HEK293 (cell line): ENCODE measurements at regions not wholly inside any gene's neighbourhood (a gene's known extent, or its start where the extent isn't known, plus 50 kb on each side); places are given as distances from the start of the nearest gene placed in this dataset.

Experiments
- CTCF ChIA-PET: fragments of 350-600 bp; formaldehyde crosslinking; extraction: SDS; loops from one replicate; lab custom pipeline; 2021; ENCODE audit warnings: antibody characterized with exemption; lab: Yijun Ruan, JAX
- POLR2A ChIA-PET: fragments of 300-600 bp; formaldehyde crosslinking; extraction: SDS; loops from one replicate; lab custom pipeline; 2020; ENCODE audit warnings: antibody characterized with exemption, inconsistent platforms; lab: Yijun Ruan, JAX
- H3K27ac ChIP-seq: fragments of 200-500 bp; sonication (Bioruptor generic); 2 replicates; pipeline ENCODE4 v1.5.1; 2014; ENCODE audit warnings: low read depth, low read length, control low read depth, inconsistent platforms; ENCODE audit errors: extremely low read depth
- H3K36me3 ChIP-seq, 2 experiments: fragments of 200-500 bp in 1 of 2; sonication (Bioruptor generic) in 1 of 2; 1 replicate in 1 of 2; 2 replicates in 1 of 2; pipeline ENCODE4 v1.5.1; 2014 to 2017; ENCODE audit warnings: inconsistent platforms in 2 of 2, low read length in 2 of 2; ENCODE audit not compliant: control insufficient read depth in 2 of 2, insufficient read depth in 1 of 2
- H3K4me1 ChIP-seq: fragments of 200-500 bp; sonication (Bioruptor generic); 2 replicates; pipeline ENCODE4 v1.5.1; 2014; ENCODE audit warnings: mild to moderate bottlenecking, low read length, inconsistent platforms; ENCODE audit not compliant: control insufficient read depth, insufficient read depth
- H3K4me3 ChIP-seq: 2 replicates; pipeline ENCODE4 v1.5.1; 2011; ENCODE audit warnings: low read depth, mild to moderate bottlenecking, control low read depth, low read length, moderate library complexity
- H3K9me3 ChIP-seq: fragments of 200-500 bp; sonication (Bioruptor generic); 2 replicates; pipeline ENCODE4 v1.5.1; 2014; ENCODE audit warnings: low read depth, low read length, inconsistent platforms; ENCODE audit not compliant: control insufficient read depth, insufficient read depth
- EGR2 ChIP-seq: fragments of 450-650 bp; formaldehyde crosslinking; IDR thresholded peaks from 2 replicates; pipeline ENCODE4 v1.5.1; 2016; ENCODE audit warnings: low read depth, missing biosample characterization, missing genetic modification characterization
- GFI1B ChIP-seq: fragments of 450-650 bp; formaldehyde crosslinking; IDR thresholded peaks from 2 replicates; pipeline ENCODE4 v1.5.1; 2016; ENCODE audit warnings: missing biosample characterization, missing genetic modification characterization
- GLI4 ChIP-seq: fragments of 450-650 bp; formaldehyde crosslinking; IDR thresholded peaks from 2 replicates; pipeline ENCODE4 v1.5.1; 2016; ENCODE audit warnings: missing biosample characterization, missing genetic modification characterization
- HOXA7 ChIP-seq: sonication (generic); formaldehyde crosslinking; IDR thresholded peaks from 2 replicates; pipeline ENCODE4 v1.8.1; 2022; ENCODE audit warnings: missing genetic modification reagents, borderline replicate concordance
- KLF10 ChIP-seq: fragments of 450-650 bp; IDR thresholded peaks from 2 replicates; pipeline ENCODE4 v1.5.1; 2018; ENCODE audit warnings: missing biosample characterization, mild to moderate bottlenecking, missing genetic modification characterization
- KLF16 ChIP-seq: fragments of 450-650 bp; formaldehyde crosslinking; IDR thresholded peaks from 2 replicates; pipeline ENCODE4 v1.5.1; 2017; ENCODE audit warnings: missing biosample characterization, missing genetic modification characterization
- PRDM1 ChIP-seq: fragments of 450-650 bp; formaldehyde crosslinking; IDR thresholded peaks from 2 replicates; pipeline ENCODE4; 2016; ENCODE audit warnings: missing biosample characterization, missing genetic modification characterization
- PRDM2 ChIP-seq: fragments of 450-650 bp; formaldehyde crosslinking; IDR thresholded peaks from 2 replicates; pipeline ENCODE4 v1.5.1; 2016; ENCODE audit warnings: missing biosample characterization, missing genetic modification characterization, borderline replicate concordance
- REST ChIP-seq: fragments of 450-650 bp; formaldehyde crosslinking; IDR thresholded peaks from 2 replicates; pipeline ENCODE4 v1.5.1; 2016; ENCODE audit warnings: missing biosample characterization, missing genetic modification characterization
- ZBTB49 ChIP-seq: fragments of 450-650 bp; formaldehyde crosslinking; IDR thresholded peaks from 2 replicates; pipeline ENCODE4 v1.5.1; 2016; ENCODE audit warnings: missing biosample characterization, missing genetic modification characterization, low read depth
- ZNF132 ChIP-seq: fragments of 450-650 bp; formaldehyde crosslinking; IDR thresholded peaks from 2 replicates; pipeline ENCODE4 v1.5.1; 2017; ENCODE audit warnings: missing biosample characterization, missing genetic modification characterization, borderline replicate concordance
- ZNF138 ChIP-seq: fragments of 450-650 bp; formaldehyde crosslinking; IDR thresholded peaks from 2 replicates; pipeline ENCODE4 v1.5.1; 2016; ENCODE audit warnings: missing biosample characterization, missing genetic modification characterization, borderline replicate concordance
- ZNF169 ChIP-seq: fragments of 450-650 bp; formaldehyde crosslinking; IDR thresholded peaks from 2 replicates; pipeline ENCODE4 v1.5.1; 2016; ENCODE audit warnings: missing biosample characterization, missing genetic modification characterization
- ZNF174 ChIP-seq: fragments of 450-650 bp; formaldehyde crosslinking; IDR thresholded peaks from 2 replicates; pipeline ENCODE4 v1.5.0; 2017; ENCODE audit warnings: missing biosample characterization, mild to moderate bottlenecking, missing genetic modification characterization
- ZNF394 ChIP-seq: fragments of 450-650 bp; formaldehyde crosslinking; IDR thresholded peaks from 2 replicates; pipeline ENCODE4 v1.5.1; 2016; ENCODE audit warnings: missing biosample characterization, missing genetic modification characterization, mild to moderate bottlenecking, moderate library complexity, borderline replicate concordance
- ZNF518A ChIP-seq: fragments of 450-650 bp; formaldehyde crosslinking; conservative IDR thresholded peaks from 2 replicates; pipeline ENCODE4 v1.5.1; 2016; ENCODE audit warnings: low read depth, missing biosample characterization, missing genetic modification characterization
- ZNF530 ChIP-seq: fragments of 450-650 bp; formaldehyde crosslinking; IDR thresholded peaks from 2 replicates; pipeline ENCODE4 v1.5.1; 2016; ENCODE audit warnings: low read depth, missing biosample characterization, missing genetic modification characterization
- ZNF596 ChIP-seq: fragments of 450-650 bp; IDR thresholded peaks from 2 replicates; pipeline ENCODE4 v1.5.0; 2018; ENCODE audit warnings: missing biosample characterization, mild to moderate bottlenecking, missing genetic modification characterization, moderate library complexity
- ZNF623 ChIP-seq: fragments of 450-650 bp; formaldehyde crosslinking; IDR thresholded peaks from 2 replicates; pipeline ENCODE4 v1.5.1; 2016; ENCODE audit warnings: missing biosample characterization, missing genetic modification characterization
- ZNF776 ChIP-seq: fragments of 450-650 bp; formaldehyde crosslinking; IDR thresholded peaks from 2 replicates; pipeline ENCODE4 v1.5.0; 2017; ENCODE audit warnings: missing biosample characterization, missing genetic modification characterization, borderline replicate concordance

GRCh38 chr15:81744364-81744763 is 301.5 kb downstream of the MEX3B start (continued):
- TF ChIP-seq PRDM2 (tag by site-specific recombination) = no peak
- TF ChIP-seq ZNF394 (tag by site-specific recombination) = no peak
- no peak for TF ChIP-seq ZNF776 (tag by site-specific recombination)
- TF ChIP-seq REST = no peak
- no peak for TF ChIP-seq PRDM1 (tag by site-specific recombination)
- no peak for TF ChIP-seq HOXA7 (CRISPR knock-in tag)
- TF ChIP-seq, all 188 proteins: peak for 0

DNA sequence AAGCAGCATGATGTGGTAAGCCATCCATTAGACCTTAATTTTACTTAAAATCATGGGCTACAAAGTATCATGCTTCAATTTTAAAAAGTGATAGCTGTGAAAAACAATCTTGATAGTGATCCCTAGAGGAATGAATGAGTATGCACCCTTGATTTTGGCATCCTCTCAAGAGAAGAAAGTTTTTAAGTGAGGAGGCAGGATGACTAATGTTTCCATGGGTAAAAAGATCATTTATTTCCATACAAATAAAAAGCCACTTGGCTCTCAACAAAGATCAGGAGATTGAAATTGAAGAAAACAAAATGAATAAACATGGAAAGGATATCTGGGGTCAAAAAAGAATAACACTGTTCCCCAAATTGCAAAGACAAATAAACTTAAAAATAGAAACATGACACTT is 305.4 kb downstream of the MEX3B start:
- CTCF ChIA-PET = interaction anchor here (1.2 kb wide), 1 partner anchor 474 kb away, joined by 3 read pairs; no protein-coding TSS in a partner anchor
- H3K4me3 ChIP-seq = no peak overlapping the region
- TF ChIP-seq ZNF394 (tag by site-specific recombination) = no peak
- no peak for TF ChIP-seq KLF10 (tag by site-specific recombination)
- TF ChIP-seq ZNF596 = no peak
- no peak for TF ChIP-seq GLI4 (tag by site-specific recombination)
- TF ChIP-seq KLF16 (tag by site-specific recombination) = no peak
- TF ChIP-seq ZBTB49 = no peak
- no peak for TF ChIP-seq GFI1B (tag by site-specific recombination)
- TF ChIP-seq ZNF132 = no peak
- TF ChIP-seq ZNF174 = no peak
- TF ChIP-seq ZNF169 (tag by site-specific recombination) = no peak
- TF ChIP-seq ZNF138 (tag by site-specific recombination) = no peak
- no peak for TF ChIP-seq ZNF530 (tag by site-specific recombination)
- no peak for TF ChIP-seq ZNF518A
- no peak for TF ChIP-seq EGR2 (tag by site-specific recombination)
- no peak for TF ChIP-seq ZNF623 (tag by site-specific recombination)

More for the DNA sequence above, 305.4 kb downstream of the MEX3B start:
- Histone ChIP-seq H3K4me1 (peaks cover 13% of the 10 kb centered on the region), H3K9me3 (no peaks in the 10 kb centered on the region; the same call in 1 of the 2 replicates), H3K27ac (no peak overlapping the region), H3K36me3 (no peaks in the 10 kb centered on the region)
- POLR2A ChIA-PET = no interaction called here
